ENCODE measurements at regions not wholly inside any gene's neighbourhood (a gene's known extent, or its start where the extent isn't known, plus 50 kb on each side); places are given as distances from the start of the nearest gene placed in this dataset.

- no peak overlapping the region for H3K4me3 ChIP-seq (ENCODE audit: low read depth, low read length)
Observed at GRCh38 chr12:60394665-60395064, 798.8 kb downstream of the SLC16A7 start.

GRCh38 chr12:60398547-60398946, 802.7 kb downstream of the SLC16A7 start:
- H3K4me3 ChIP-seq (ENCODE audit: low read depth, low read length), result no peak overlapping the region
- TF ChIP-seq, protein P1, sequence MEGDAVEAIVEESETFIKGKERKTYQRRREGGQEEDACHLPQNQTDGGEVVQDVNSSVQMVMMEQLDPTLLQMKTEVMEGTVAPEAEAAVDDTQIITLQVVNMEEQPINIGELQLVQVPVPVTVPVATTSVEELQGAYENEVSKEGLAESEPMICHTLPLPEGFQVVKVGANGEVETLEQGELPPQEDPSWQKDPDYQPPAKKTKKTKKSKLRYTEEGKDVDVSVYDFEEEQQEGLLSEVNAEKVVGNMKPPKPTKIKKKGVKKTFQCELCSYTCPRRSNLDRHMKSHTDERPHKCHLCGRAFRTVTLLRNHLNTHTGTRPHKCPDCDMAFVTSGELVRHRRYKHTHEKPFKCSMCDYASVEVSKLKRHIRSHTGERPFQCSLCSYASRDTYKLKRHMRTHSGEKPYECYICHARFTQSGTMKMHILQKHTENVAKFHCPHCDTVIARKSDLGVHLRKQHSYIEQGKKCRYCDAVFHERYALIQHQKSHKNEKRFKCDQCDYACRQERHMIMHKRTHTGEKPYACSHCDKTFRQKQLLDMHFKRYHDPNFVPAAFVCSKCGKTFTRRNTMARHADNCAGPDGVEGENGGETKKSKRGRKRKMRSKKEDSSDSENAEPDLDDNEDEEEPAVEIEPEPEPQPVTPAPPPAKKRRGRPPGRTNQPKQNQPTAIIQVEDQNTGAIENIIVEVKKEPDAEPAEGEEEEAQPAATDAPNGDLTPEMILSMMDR (IDR thresholded peaks at IDR 0.05; ENCODE audit: borderline replicate concordance, insufficient read depth, low read depth, low read length), result no peak

More at GRCh38 chr12:60394665-60395064, 798.8 kb downstream of the SLC16A7 start:
- TF ChIP-seq, protein P1 (IDR thresholded peaks at IDR 0.05; ENCODE audit: borderline replicate concordance, insufficient read depth, low read depth, low read length), result no peak

GRCh38 chr12:60399064-60399463, 803.2 kb downstream of the SLC16A7 start:
- H3K4me3 ChIP-seq (ENCODE audit: low read depth, low read length), result no peak overlapping the region
- TF ChIP-seq, protein P1 (IDR thresholded peaks at IDR 0.05; ENCODE audit: borderline replicate concordance, insufficient read depth, low read depth, low read length), result no peak

DNA sequence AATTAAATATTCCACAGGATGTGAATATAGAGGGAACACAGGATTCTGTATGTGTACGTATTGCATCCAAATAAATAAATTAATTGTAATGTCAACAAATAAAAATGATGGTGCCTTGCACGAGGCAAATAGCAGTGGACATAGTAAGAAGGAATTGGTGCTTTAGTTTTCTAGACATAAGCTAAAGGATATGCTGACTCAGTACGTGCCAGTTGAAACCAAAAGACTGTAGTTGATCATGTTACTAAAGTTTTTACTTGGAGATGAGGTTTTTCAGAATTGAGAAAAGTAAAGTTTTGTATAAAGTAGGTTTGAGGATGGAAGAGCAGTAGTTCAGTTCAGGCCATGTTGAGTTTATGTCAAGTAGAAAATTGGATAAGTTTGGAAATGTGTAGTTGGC, 807.2 kb downstream of the SLC16A7 start:
- TF ChIP-seq, protein P1 (IDR thresholded peaks at IDR 0.05; ENCODE audit: borderline replicate concordance, insufficient read depth, low read depth, low read length), result no peak
- H3K4me3 ChIP-seq (ENCODE audit: low read depth, low read length), result no peak overlapping the region

GRCh38 chr12:60415351-60415750, 819.5 kb downstream of the SLC16A7 start:
- TF ChIP-seq, protein P1 (IDR thresholded peaks at IDR 0.05; ENCODE audit: borderline replicate concordance, insufficient read depth, low read depth, low read length), result no peak

DNA sequence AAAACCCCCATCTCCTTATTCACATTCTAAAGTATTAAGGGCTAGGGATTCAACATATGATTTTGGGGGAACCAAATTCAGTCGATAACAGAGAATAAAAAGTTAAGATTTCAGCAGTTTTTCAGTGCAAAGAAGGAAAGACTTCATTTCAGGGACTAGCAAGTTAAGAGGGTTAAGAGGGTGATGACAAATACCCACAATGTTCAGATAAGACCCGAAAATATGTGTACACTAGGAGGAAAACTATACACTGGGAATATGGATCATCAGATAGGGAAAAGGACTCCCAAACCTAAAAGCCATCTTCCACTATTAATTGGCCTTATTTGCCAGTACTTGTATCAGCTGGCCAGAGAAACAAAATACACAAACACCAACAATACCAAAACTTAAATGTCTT, 824.2 kb downstream of the SLC16A7 start:
- TF ChIP-seq, protein P1 (IDR thresholded peaks at IDR 0.05; ENCODE audit: borderline replicate concordance, insufficient read depth, low read depth, low read length), result no peak

More at GRCh38 chr12:60415351-60415750, 819.5 kb downstream of the SLC16A7 start:
- no peak overlapping the region for H3K4me3 ChIP-seq (ENCODE audit: low read depth, low read length)

GRCh38 chr12:60421741-60422140, 825.9 kb downstream of the SLC16A7 start:
- TF ChIP-seq, protein P1 (IDR thresholded peaks at IDR 0.05; ENCODE audit: borderline replicate concordance, insufficient read depth, low read depth, low read length), result no peak
- H3K4me3 ChIP-seq (ENCODE audit: low read depth, low read length), result no peak overlapping the region

More for the DNA sequence above, 824.2 kb downstream of the SLC16A7 start:
- no peak overlapping the region for H3K4me3 ChIP-seq (ENCODE audit: low read depth, low read length)

Data from GM12875 (cell line).